Activated T-cell treated with anti-CD3 and anti-CD28 coated beads, Interleukin-2, amount 50 U/mL, for 72 hours (primary cell): ENCODE measurements at regions not wholly inside any gene's neighbourhood (a gene's known extent, or its start where the extent isn't known, plus 50 kb on each side); places are given as distances from the start of the nearest gene placed in this dataset.

Experiments used
- ATAC-seq, 2 donors: fragments of 150-1000 bp; cut with Tn5 transposase; replicated peaks in 1 of 2; 2 replicates each; pipeline ENCODE4 v1.10.0; 2021; ENCODE audit warnings: moderate library complexity in 2 of 2, mild to moderate bottlenecking in 1 of 2
- DNase-seq, 2 donors: peaks; one replicate each; pipeline ENCODE4 v3.0.0; 2021 to 2022; ENCODE audit warnings: mixed read lengths in 1 of 2
- H3K27ac Mint-ChIP-seq: one replicate; pipeline ENCODE4 v1.8.0; 2022; ENCODE audit warnings: mild to moderate bottlenecking, moderate library complexity, mixed read lengths
- H3K27me3 Mint-ChIP-seq: one replicate; pipeline ENCODE4 v1.8.0; 2022; ENCODE audit warnings: low read depth, mixed read lengths
- H3K36me3 Mint-ChIP-seq, 2 donors: one replicate each; pipeline ENCODE4 v1.8.0; 2022; ENCODE audit warnings: mixed read lengths in 2 of 2, mild to moderate bottlenecking in 1 of 2; ENCODE audit not compliant: insufficient read depth in 2 of 2
- H3K4me1 Mint-ChIP-seq: one replicate; pipeline ENCODE4 v1.8.0; 2022; ENCODE audit warnings: low read depth, mixed read lengths
- H3K4me3 Mint-ChIP-seq, 2 donors: one replicate each; pipeline ENCODE4 v1.8.0; 2022; ENCODE audit warnings: mild to moderate bottlenecking in 2 of 2, mixed read lengths in 2 of 2, moderate library complexity in 2 of 2
- H3K9me3 Mint-ChIP-seq, 2 donors: one replicate each; pipeline ENCODE4 v1.8.0; 2022; ENCODE audit warnings: mixed read lengths in 2 of 2

GRCh38 chrX:113919387-113919786, 664.5 kb upstream of the HTR2C start:
- no peak overlapping the region for H3K4me3 Mint-ChIP-seq
- peaks cover 18% of the 10 kb centered on the region for H3K27me3 Mint-ChIP-seq
- H3K4me1 Mint-ChIP-seq = no peaks in the 10 kb centered on the region
- DNase-seq (no peak), ATAC-seq (no peak)
- H3K27ac Mint-ChIP-seq = no peak overlapping the region
- H3K36me3 Mint-ChIP-seq = no peaks in the 10 kb centered on the region
- no peaks in the 10 kb centered on the region for H3K9me3 Mint-ChIP-seq

- no peaks in the 10 kb centered on the region for H3K36me3 Mint-ChIP-seq
- no peak for ATAC-seq
- DNase-seq = no peak
Observed at GRCh38 chrX:113906168-113906567, 677.7 kb upstream of the HTR2C start.

GRCh38 chrX:113892891-113893290, 691.0 kb upstream of the HTR2C start:
- DNase-seq (no peak), ATAC-seq (no peak)
- Mint-ChIP-seq H3K27ac (no peak overlapping the region), H3K36me3 (peaks cover 0 to 1% of the 10 kb centered on the region in 2 donors), H3K9me3 (peaks cover 2 to 6% of the 10 kb centered on the region in 2 donors), H3K4me3 (no peak overlapping the region), H3K4me1 (no peaks in the 10 kb centered on the region), H3K27me3 (peaks cover 26% of the 10 kb centered on the region)

More at GRCh38 chrX:113906168-113906567, 677.7 kb upstream of the HTR2C start:
- Mint-ChIP-seq H3K9me3 (no peaks in the 10 kb centered on the region), H3K27ac (no peak overlapping the region), H3K27me3 (peaks cover 10% of the 10 kb centered on the region), H3K4me3 (no peak overlapping the region), H3K4me1 (no peaks in the 10 kb centered on the region)

- DNase-seq (no peak), ATAC-seq (no peak)
- H3K36me3 Mint-ChIP-seq = peaks cover 0 to 1% of the 10 kb centered on the region in 2 donors
- peaks cover 30% of the 10 kb centered on the region for H3K27me3 Mint-ChIP-seq
- H3K4me3 Mint-ChIP-seq = no peak overlapping the region
- no peaks in the 10 kb centered on the region for H3K4me1 Mint-ChIP-seq
- no peak overlapping the region for H3K27ac Mint-ChIP-seq
- H3K9me3 Mint-ChIP-seq = peaks cover 2 to 6% of the 10 kb centered on the region in 2 donors
Observed at GRCh38 chrX:113892401-113892800, 691.5 kb upstream of the HTR2C start.

GRCh38 chrX:113873056-113873455, 710.8 kb upstream of the HTR2C start:
- no peak for ATAC-seq
- Mint-ChIP-seq H3K36me3 (no peaks in the 10 kb centered on the region), H3K9me3 (peaks cover 0 to 4% of the 10 kb centered on the region in 2 donors), H3K4me1 (no peaks in the 10 kb centered on the region), H3K27ac (no peak overlapping the region), H3K27me3 (peaks cover 4% of the 10 kb centered on the region), H3K4me3 (no peak overlapping the region)
- DNase-seq = no peak

- Mint-ChIP-seq H3K9me3 (peaks cover 0 to 2% of the 10 kb centered on the region in 2 donors), H3K4me1 (no peaks in the 10 kb centered on the region), H3K27me3 (peaks cover 8% of the 10 kb centered on the region), H3K36me3 (peaks cover 0 to 2% of the 10 kb centered on the region in 2 donors), H3K27ac (no peak overlapping the region), H3K4me3 (no peak overlapping the region)
- DNase-seq = no peak
- no peak for ATAC-seq
Observed at GRCh38 chrX:113868711-113869110, 715.2 kb upstream of the HTR2C start.

- H3K27me3 Mint-ChIP-seq = peaks cover 8% of the 10 kb centered on the region
- no peak overlapping the region for H3K27ac Mint-ChIP-seq
- H3K36me3 Mint-ChIP-seq = peaks cover 0 to 2% of the 10 kb centered on the region in 2 donors
- no peak overlapping the region for H3K4me3 Mint-ChIP-seq
- no peak for ATAC-seq
- DNase-seq = no peak
- H3K4me1 Mint-ChIP-seq = no peaks in the 10 kb centered on the region
- peaks cover 0 to 2% of the 10 kb centered on the region in 2 donors for H3K9me3 Mint-ChIP-seq
Observed at GRCh38 chrX:113868177-113868576, 715.7 kb upstream of the HTR2C start.

GRCh38 chrX:113849408-113849807, 734.5 kb upstream of the HTR2C start:
- Mint-ChIP-seq H3K4me3 (no peak overlapping the region), H3K4me1 (no peaks in the 10 kb centered on the region), H3K27me3 (peaks cover 5% of the 10 kb centered on the region), H3K27ac (no peak overlapping the region), H3K36me3 (no peaks in the 10 kb centered on the region), H3K9me3 (peaks cover 2 to 7% of the 10 kb centered on the region in 2 donors)
- ATAC-seq (no peak), DNase-seq (no peak)

- peaks cover 0 to 2% of the 10 kb centered on the region in 2 donors for H3K9me3 Mint-ChIP-seq
- no peak overlapping the region for H3K27ac Mint-ChIP-seq
- H3K4me1 Mint-ChIP-seq = no peaks in the 10 kb centered on the region
- no peak for ATAC-seq
- H3K27me3 Mint-ChIP-seq = peaks cover 22% of the 10 kb centered on the region
- no peak overlapping the region for H3K4me3 Mint-ChIP-seq
- no peak for DNase-seq
- no peaks in the 10 kb centered on the region for H3K36me3 Mint-ChIP-seq
Observed at GRCh38 chrX:113833096-113834055, 750.5 kb upstream of the HTR2C start.

GRCh38 chrX:113828470-113828869, 755.4 kb upstream of the HTR2C start:
- peaks cover 1 to 2% of the 10 kb centered on the region in 2 donors for H3K9me3 Mint-ChIP-seq
- no peaks in the 10 kb centered on the region for H3K36me3 Mint-ChIP-seq
- H3K27me3 Mint-ChIP-seq = peaks cover 21% of the 10 kb centered on the region
- DNase-seq = no peak
- H3K4me3 Mint-ChIP-seq = no peak overlapping the region
- ATAC-seq = no peak
- H3K4me1 Mint-ChIP-seq = no peaks in the 10 kb centered on the region
- no peak overlapping the region for H3K27ac Mint-ChIP-seq

GRCh38 chrX:113818346-113818745, 765.5 kb upstream of the HTR2C start:
- Mint-ChIP-seq H3K4me3 (no peak overlapping the region), H3K36me3 (peaks cover 0 to 4% of the 10 kb centered on the region in 2 donors), H3K27ac (no peak overlapping the region), H3K27me3 (no peaks in the 10 kb centered on the region), H3K4me1 (no peaks in the 10 kb centered on the region), H3K9me3 (peaks cover 6 to 7% of the 10 kb centered on the region in 2 donors)
- ATAC-seq = no peak
- no peak for DNase-seq

GRCh38 chrX:113804819-113805218, 779.1 kb upstream of the HTR2C start:
- Mint-ChIP-seq H3K27ac (no peak overlapping the region), H3K9me3 (no peaks in the 10 kb centered on the region), H3K4me1 (no peaks in the 10 kb centered on the region), H3K36me3 (no peaks in the 10 kb centered on the region), H3K27me3 (peaks cover 11% of the 10 kb centered on the region), H3K4me3 (no peak overlapping the region)
- DNase-seq (no peak), ATAC-seq (no peak)

- DNase-seq = no peak
- H3K27me3 Mint-ChIP-seq = peaks cover 10% of the 10 kb centered on the region
- H3K4me1 Mint-ChIP-seq = no peaks in the 10 kb centered on the region
- no peaks in the 10 kb centered on the region for H3K9me3 Mint-ChIP-seq
- no peaks in the 10 kb centered on the region for H3K36me3 Mint-ChIP-seq
- H3K27ac Mint-ChIP-seq = no peak overlapping the region
- H3K4me3 Mint-ChIP-seq = no peak overlapping the region
- ATAC-seq = no peak
Observed at GRCh38 chrX:113804291-113804690, 779.6 kb upstream of the HTR2C start.
